K562 (cell line): ENCODE measurements at regions not wholly inside any gene's neighbourhood (a gene's known extent, or its start where the extent isn't known, plus 50 kb on each side); places are given as distances from the start of the nearest gene placed in this dataset.

Source experiments
- ATAC-seq: fragments of 200-7000 bp; cut with Tn5 transposase; 3 replicates; pipeline ENCODE4 v1.9.1; 2020; ENCODE audit warnings: moderate library complexity
- BruUV-seq: library from RNA; stranded (reverse); fragments of 400-500 nt; replicated peaks from 2 replicates; lab custom pipeline; 2021; lab: Mats Ljungman, UMichigan
- CTCF ChIA-PET: fragments of 300-600 bp; formaldehyde crosslinking; extraction: SDS; loops from one replicate; lab custom pipeline; 2021; ENCODE audit warnings: low intra/inter-chr PET ratio; lab: Yijun Ruan, JAX
- POLR2A ChIA-PET: fragments of 300-600, 350-650 bp; sonication (Branson Sonifier 250); formaldehyde crosslinking; extraction: SDS; loops from one replicate; lab custom pipeline; 2021; ENCODE audit warnings: antibody characterized with exemption, inconsistent platforms; lab: Yijun Ruan, JAX
- DNase-seq, 4 experiments: peaks; one replicate each; pipeline versions ENCODE4 v3.0.0 to v3.0.0-alpha.2; 2011 to 2018; ENCODE audit warnings: low spot score in 3 of 4, mixed read lengths in 3 of 4; ENCODE audit errors: extremely low read depth in 1 of 4
- FAIRE-seq: peaks from 2 replicates; lab custom pipeline; 2011; peaks lifted over from hg19 to GRCh38; lab: Jason Lieb, UNC
- H2AFZ ChIP-seq: 2 replicates; pipeline ENCODE4 v1.6.0; 2011; ENCODE audit warnings: low read depth, low read length, control low read depth, inconsistent platforms
- H3K27ac ChIP-seq: fragments of 200-600 bp; 3 replicates; pipeline ENCODE4 v1.8.0; 2011; ENCODE audit warnings: low read depth, mild to moderate bottlenecking, control low read depth, inconsistent platforms, low read length, moderate library complexity, mixed read lengths; ENCODE audit errors: extremely low read depth
- H3K27me3 ChIP-seq, 2 experiments: fragments of 300-600 bp in 1 of 2; 2 replicates in 1 of 2; 3 replicates in 1 of 2; pipeline versions ENCODE4 v1.6.0 to v1.8.0; 2011; ENCODE audit warnings: inconsistent platforms in 2 of 2, low read length in 2 of 2, mild to moderate bottlenecking in 1 of 2, mixed read lengths in 1 of 2, moderate library complexity in 1 of 2; ENCODE audit not compliant: control insufficient read depth in 2 of 2, insufficient read depth in 2 of 2
- H3K36me3 ChIP-seq: fragments of 300-600 bp; 3 replicates; pipeline ENCODE4 v1.8.0; 2011; ENCODE audit warnings: mild to moderate bottlenecking, low read length, inconsistent platforms; ENCODE audit not compliant: control insufficient read depth, insufficient read depth
- H3K4me1 ChIP-seq, 2 experiments: fragments of 200-600 bp in 1 of 2; replicated peaks in 1 of 2; 2 replicates in 1 of 2; 3 replicates in 1 of 2; pipeline versions ENCODE4 v1.5.1 to v1.8.0; 2011; ENCODE audit warnings: inconsistent platforms in 2 of 2, low read length in 2 of 2, mild to moderate bottlenecking in 1 of 2, mixed read lengths in 1 of 2, moderate library complexity in 1 of 2; ENCODE audit not compliant: control insufficient read depth in 2 of 2, insufficient read depth in 2 of 2
- H3K4me2 ChIP-seq: 2 replicates; pipeline ENCODE4 v1.6.1; 2011; ENCODE audit warnings: low read length, control low read depth, inconsistent platforms, mixed read lengths; ENCODE audit not compliant: insufficient read depth
- H3K4me3 ChIP-seq: fragments of 200-600 bp; sonication (generic), shearing (Covaris generic); 2 replicates; pipeline ENCODE4 v1.5.1; 2016; ENCODE audit warnings: control low read depth, inconsistent platforms
- H3K79me2 ChIP-seq: fragments of 200-600 bp; 3 replicates; pipeline ENCODE4 v1.8.0; 2011; ENCODE audit warnings: low read length, inconsistent platforms; ENCODE audit not compliant: control insufficient read depth, insufficient read depth
- H3K9ac ChIP-seq, 2 experiments: 2 replicates each; pipeline versions ENCODE4 v1.6.0 to v1.6.1; 2011; ENCODE audit warnings: low read depth in 2 of 2, low read length in 2 of 2, control low read depth in 1 of 2, inconsistent platforms in 1 of 2, mild to moderate bottlenecking in 1 of 2, mixed read lengths in 1 of 2; ENCODE audit not compliant: insufficient read depth in 1 of 2
- H3K9me1 ChIP-seq: one replicate; pipeline ENCODE4 v1.6.0; 2011; ENCODE audit warnings: inconsistent platforms, mild to moderate bottlenecking, low read length, moderate library complexity; ENCODE audit not compliant: control insufficient read depth, insufficient read depth
- H3K9me3 ChIP-seq: replicated peaks from 2 replicates; pipeline ENCODE4 v1.5.1; 2011; ENCODE audit warnings: low read depth, low read length, inconsistent platforms; ENCODE audit not compliant: control insufficient read depth, insufficient read depth
- H4K20me1 ChIP-seq: replicated peaks from 2 replicates; pipeline ENCODE4 v1.6.1; 2011; ENCODE audit warnings: low read length, inconsistent platforms, mixed read lengths; ENCODE audit not compliant: control insufficient read depth, insufficient read depth
- ARID1B ChIP-seq: fragments of 450-650 bp; IDR thresholded peaks from 2 replicates; pipeline ENCODE4 v1.6.1; 2016; ENCODE audit warnings: antibody characterized with exemption, mild to moderate bottlenecking, inconsistent platforms
- ARNT ChIP-seq, 2 experiments: fragments of 450-650 bp; IDR thresholded peaks; 2 replicates each; pipeline ENCODE4 v1.6.1; 2016; ENCODE audit warnings: mild to moderate bottlenecking in 1 of 2
- CBFA2T2 ChIP-seq: fragments of 450-650 bp; conservative IDR thresholded peaks from 2 replicates; pipeline ENCODE4 v1.6.1; 2017; ENCODE audit warnings: mild to moderate bottlenecking
- CBX2 ChIP-seq: fragments of 200-600 bp; sonication (generic); IDR thresholded peaks from one replicate; pipeline ENCODE4 v1.6.1; 2012; ENCODE audit warnings: mild to moderate bottlenecking, low read length, inconsistent platforms; ENCODE audit not compliant: insufficient read depth, poor library complexity, severe bottlenecking
- HNRNPH1 ChIP-seq: fragments of 200-400 bp; formaldehyde crosslinking; optimal IDR thresholded peaks from 2 replicates; pipeline ENCODE3; 2017; ENCODE audit warnings: low read depth, mild to moderate bottlenecking, low read length, moderate library complexity
- KDM2B ChIP-seq: fragments of 250-450 bp; sonication (Bioruptor Pico); IDR thresholded peaks from 2 replicates; pipeline ENCODE4 v1.8.0; 2021; ENCODE audit warnings: mild to moderate bottlenecking, moderate library complexity
- LARP7 ChIP-seq: fragments of 450-650 bp; IDR thresholded peaks from 2 replicates; pipeline ENCODE4 v1.6.1; 2016
- PRMT5 ChIP-seq: sonication (generic); formaldehyde crosslinking; IDR thresholded peaks from 2 replicates; pipeline ENCODE4 v1.5.0; 2020; ENCODE audit warnings: missing genetic modification reagents
- SIN3B ChIP-seq: fragments of 450-650 bp; IDR thresholded peaks from 2 replicates; pipeline ENCODE4 v1.6.1; 2017; ENCODE audit warnings: low read depth, mild to moderate bottlenecking, moderate library complexity
- SMARCA4 ChIP-seq: fragments of 450-650 bp; IDR thresholded peaks from 2 replicates; pipeline ENCODE4 v1.6.1; 2016
- STAT5B ChIP-seq: fragments of 250-450 bp; sonication (Bioruptor Pico); IDR thresholded peaks from 2 replicates; pipeline ENCODE4 v1.8.0; 2021; ENCODE audit warnings: mild to moderate bottlenecking, inconsistent platforms
- ZNF140 ChIP-seq: fragments of 250-450 bp; sonication (Bioruptor Pico); IDR thresholded peaks from 2 replicates; pipeline ENCODE4 v1.8.0; 2021; ENCODE audit warnings: moderate library complexity, mild to moderate bottlenecking, inconsistent platforms
- ZNF165 ChIP-seq: fragments of 250-450 bp; sonication (Bioruptor Pico); IDR thresholded peaks from 2 replicates; pipeline ENCODE4 v1.4.0; 2020; ENCODE audit warnings: borderline replicate concordance
- ZNF57 ChIP-seq: fragments of 450-650 bp; formaldehyde crosslinking; IDR thresholded peaks from 2 replicates; pipeline ENCODE4 v1.4.0; 2020; ENCODE audit warnings: mild to moderate bottlenecking, moderate library complexity
- WGBS: fragments of 100-300 bp; shearing (Covaris generic); methylation state at CpG from one replicate; pipeline ENCODE4 v1.1.6; 2016; ENCODE audit warnings: low coverage, mixed read lengths; ENCODE audit not compliant: insufficient coverage; ENCODE audit errors: missing lambda C conversion rate; 5-methylcytosine and 5-hydroxymethylcytosine counted together
- in situ Hi-C: fragments of 300-500 bp; cut with MboI; formaldehyde crosslinking; loops from 4 replicates; pipeline ENCODE4 v1.15.0; 2018; ENCODE audit warnings: inconsistent platforms, mixed read lengths
- intact Hi-C: fragments of 100-400 bp; cut with micrococcal nuclease; formaldehyde crosslinking; loops from 2 replicates; pipeline ENCODE4 v1.14.2; 2022
- TF ChIP-seq, protein P1 (sequence below): fragments of 450-650 bp; formaldehyde crosslinking; IDR thresholded peaks from 2 replicates; pipeline ENCODE4 v1.4.0; 2020; ENCODE audit warnings: mild to moderate bottlenecking, moderate library complexity
- TF ChIP-seq, protein P2 (sequence below): fragments of 250-450 bp; sonication (Bioruptor Pico); IDR thresholded peaks from 2 replicates; pipeline ENCODE4 v1.4.0; 2020; ENCODE audit warnings: borderline replicate concordance
- TF ChIP-seq, protein P3 (sequence below): sonication (generic); formaldehyde crosslinking; IDR thresholded peaks from 2 replicates; pipeline ENCODE4 v1.8.0; 2022; ENCODE audit warnings: mild to moderate bottlenecking, missing genetic modification reagents
- TF ChIP-seq, protein P4 (sequence below), 2 experiments: fragments of 250-450 bp in 1 of 2; fragments of 450-650 bp in 1 of 2; sonication (Bioruptor Pico) in 1 of 2; IDR thresholded peaks; 2 replicates each; pipeline versions ENCODE4 v1.6.1 to v1.8.0; 2016 to 2021; ENCODE audit warnings: mild to moderate bottlenecking in 2 of 2, moderate library complexity in 2 of 2, missing compliant biosample characterization in 1 of 2, missing genetic modification characterization in 1 of 2

DNA sequence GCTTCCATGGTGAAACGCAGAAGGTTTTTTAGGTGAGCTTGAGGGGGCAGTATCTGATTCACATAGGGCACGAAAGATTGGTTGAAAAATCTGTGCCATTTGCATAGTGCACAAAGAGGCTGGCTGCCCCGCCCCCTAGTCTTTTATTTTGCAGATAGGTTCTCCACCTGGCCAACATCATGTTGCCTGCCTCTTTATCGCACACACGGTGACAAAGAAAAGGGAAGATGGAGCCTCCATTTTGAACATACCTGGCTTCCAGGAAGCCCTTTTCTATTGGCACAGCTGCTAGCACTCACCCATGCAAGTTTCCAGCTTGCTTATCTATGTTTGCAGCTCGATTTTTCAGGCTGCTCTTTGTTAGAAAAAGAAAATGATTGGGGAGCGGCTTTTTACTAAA lies 316.2 kb upstream of the KLHL1 start:
- POLR2A ChIA-PET, result no interaction called here
- FAIRE-seq, result no peak
- WGBS, result 1% methylated on average over 7 of the region's 7 CpGs

DNA sequence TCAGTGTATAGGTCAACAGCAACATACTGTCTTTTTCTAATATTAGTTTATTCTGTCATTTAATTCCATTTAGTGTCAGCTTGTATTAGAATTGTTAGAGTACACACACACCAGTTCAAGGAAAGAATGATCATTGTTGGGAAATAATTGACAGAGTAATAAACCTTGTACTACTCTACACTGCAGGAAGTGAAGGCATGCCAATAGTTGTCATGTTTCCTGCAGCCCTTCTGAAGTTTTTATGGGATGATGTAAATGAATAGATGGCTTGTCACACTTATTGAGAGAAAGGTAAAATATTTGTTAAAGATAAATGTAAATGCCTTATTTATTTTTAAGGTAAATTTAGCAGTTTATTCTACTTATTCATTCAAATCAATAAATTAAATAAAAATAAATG lies 306.9 kb upstream of the KLHL1 start:
- TF ChIP-seq KDM2B (CRISPR knock-in tag) (no peak), LARP7 (no peak), ZNF165 (CRISPR knock-in tag) (no peak), STAT5B (CRISPR knock-in tag) (no peak), SIN3B (no peak), ZNF140 (CRISPR knock-in tag) (no peak), PRMT5 (CRISPR knock-in tag) (no peak), ARNT (IDR thresholded peaks at IDR 0.05) (no peak)
- TF ChIP-seq, protein P1, sequence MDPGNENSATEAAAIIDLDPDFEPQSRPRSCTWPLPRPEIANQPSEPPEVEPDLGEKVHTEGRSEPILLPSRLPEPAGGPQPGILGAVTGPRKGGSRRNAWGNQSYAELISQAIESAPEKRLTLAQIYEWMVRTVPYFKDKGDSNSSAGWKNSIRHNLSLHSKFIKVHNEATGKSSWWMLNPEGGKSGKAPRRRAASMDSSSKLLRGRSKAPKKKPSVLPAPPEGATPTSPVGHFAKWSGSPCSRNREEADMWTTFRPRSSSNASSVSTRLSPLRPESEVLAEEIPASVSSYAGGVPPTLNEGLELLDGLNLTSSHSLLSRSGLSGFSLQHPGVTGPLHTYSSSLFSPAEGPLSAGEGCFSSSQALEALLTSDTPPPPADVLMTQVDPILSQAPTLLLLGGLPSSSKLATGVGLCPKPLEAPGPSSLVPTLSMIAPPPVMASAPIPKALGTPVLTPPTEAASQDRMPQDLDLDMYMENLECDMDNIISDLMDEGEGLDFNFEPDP, result no peak
- TF ChIP-seq, protein P2, sequence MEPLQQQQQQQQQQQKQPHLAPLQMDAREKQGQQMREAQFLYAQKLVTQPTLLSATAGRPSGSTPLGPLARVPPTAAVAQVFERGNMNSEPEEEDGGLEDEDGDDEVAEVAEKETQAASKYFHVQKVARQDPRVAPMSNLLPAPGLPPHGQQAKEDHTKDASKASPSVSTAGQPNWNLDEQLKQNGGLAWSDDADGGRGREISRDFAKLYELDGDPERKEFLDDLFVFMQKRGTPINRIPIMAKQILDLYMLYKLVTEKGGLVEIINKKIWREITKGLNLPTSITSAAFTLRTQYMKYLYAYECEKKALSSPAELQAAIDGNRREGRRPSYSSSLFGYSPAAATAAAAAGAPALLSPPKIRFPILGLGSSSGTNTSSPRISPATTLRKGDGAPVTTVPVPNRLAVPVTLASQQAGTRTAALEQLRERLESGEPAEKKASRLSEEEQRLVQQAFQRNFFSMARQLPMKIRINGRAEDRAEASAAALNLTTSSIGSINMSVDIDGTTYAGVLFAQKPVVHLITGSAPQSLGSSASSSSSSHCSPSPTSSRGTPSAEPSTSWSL (CRISPR knock-in tag), result no peak
- TF ChIP-seq, all 486 proteins: peak for 0
- Histone ChIP-seq H3K79me2 (no peaks in the 10 kb centered on the region), H3K4me1 (no peaks in the 10 kb centered on the region), H2AFZ (no peak overlapping the region), H3K27me3 (no peaks in the 10 kb centered on the region), H3K9me3 (no peaks in the 10 kb centered on the region), H3K27ac (no peak overlapping the region), H3K9me1 (no peaks in the 10 kb centered on the region), H3K4me2 (no peak overlapping the region), H4K20me1 (no peaks in the 10 kb centered on the region), H3K36me3 (no peaks in the 10 kb centered on the region), H3K4me3 (no peak overlapping the region), H3K9ac (no peak overlapping the region)
- in situ Hi-C loops, result no loop called here
- ATAC-seq, result no peak
- DNase-seq, result no peak
- ChIA-PET CTCF (no interaction called here), POLR2A (no interaction called here)
- intact Hi-C loops, result no loop called here
- no peak for FAIRE-seq
- no TSS peak for BruUV-seq

More for the DNA sequence above, 316.2 kb upstream of the KLHL1 start:
- no peak overlapping the region for H3K4me2 ChIP-seq
- CTCF ChIA-PET, result no interaction called here
- in situ Hi-C loops, result no loop called here
- no peaks in the 10 kb centered on the region for H4K20me1 ChIP-seq
- no peaks in the 10 kb centered on the region for H3K9me3 ChIP-seq
- H3K4me1 ChIP-seq, result no peaks in the 10 kb centered on the region
- intact Hi-C loops, result no loop called here
- no peaks in the 10 kb centered on the region for H3K79me2 ChIP-seq
- no peak overlapping the region for H3K9ac ChIP-seq
- no peak for DNase-seq
- no peak overlapping the region for H3K4me3 ChIP-seq
- no peak for TF ChIP-seq CBFA2T2
- no peak for TF ChIP-seq SMARCA4
- no peak for TF ChIP-seq HNRNPH1
- TF ChIP-seq CBX2, result no peak
- TF ChIP-seq ARID1B, result no peak
- TF ChIP-seq, protein P3, sequence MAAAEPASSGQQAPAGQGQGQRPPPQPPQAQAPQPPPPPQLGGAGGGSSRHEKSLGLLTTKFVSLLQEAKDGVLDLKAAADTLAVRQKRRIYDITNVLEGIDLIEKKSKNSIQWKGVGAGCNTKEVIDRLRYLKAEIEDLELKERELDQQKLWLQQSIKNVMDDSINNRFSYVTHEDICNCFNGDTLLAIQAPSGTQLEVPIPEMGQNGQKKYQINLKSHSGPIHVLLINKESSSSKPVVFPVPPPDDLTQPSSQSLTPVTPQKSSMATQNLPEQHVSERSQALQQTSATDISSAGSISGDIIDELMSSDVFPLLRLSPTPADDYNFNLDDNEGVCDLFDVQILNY (CRISPR knock-in tag), result no peak
- TF ChIP-seq ZNF57, result no peak
- TF ChIP-seq, protein P4, sequence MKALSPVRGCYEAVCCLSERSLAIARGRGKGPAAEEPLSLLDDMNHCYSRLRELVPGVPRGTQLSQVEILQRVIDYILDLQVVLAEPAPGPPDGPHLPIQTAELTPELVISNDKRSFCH (CRISPR knock-in tag; IDR thresholded peaks at IDR 0.05), result no peak
- TF ChIP-seq, protein P4 (tag; IDR thresholded peaks at IDR 0.05), result no peak
- no peaks in the 10 kb centered on the region for H3K9me1 ChIP-seq
- BruUV-seq, result no TSS peak
- no peaks in the 10 kb centered on the region for H3K27me3 ChIP-seq
- no peak for ATAC-seq
- no peak overlapping the region for H2AFZ ChIP-seq
- no peaks in the 10 kb centered on the region for H3K36me3 ChIP-seq
- no peak overlapping the region for H3K27ac ChIP-seq
